SH-SY5Y (cell line): ENCODE measurements at regions not wholly inside any gene's neighbourhood (a gene's known extent, or its start where the extent isn't known, plus 50 kb on each side); places are given as distances from the start of the nearest gene placed in this dataset.

ENCODE experiments used
- GATA2 ChIP-seq: IDR thresholded peaks from 2 replicates; pipeline ENCODE4 v1.6.1; 2011; ENCODE audit warnings: mild to moderate bottlenecking, low read depth, low read length
- GATA3 ChIP-seq: IDR thresholded peaks from 2 replicates; pipeline ENCODE4 v1.6.1; 2011; ENCODE audit warnings: low read depth, mild to moderate bottlenecking, low read length, moderate library complexity

- TF ChIP-seq GATA3 (no peak), GATA2 (no peak)
Observed at GRCh38 chr1:199247891-199248290, 609.1 kb downstream of the PTPRC start.
